Gastroesophageal sphincter (tissue), 4 donors: ENCODE measurements at regions not wholly inside any gene's neighbourhood (a gene's known extent, or its start where the extent isn't known, plus 50 kb on each side); places are given as distances from the start of the nearest gene placed in this dataset.

ENCODE experiments used
- ATAC-seq: fragments of 150-250 bp; one replicate; pipeline ENCODE4 v1.9.1; 2016; ENCODE audit warnings: mild to moderate bottlenecking, moderate library complexity
- H3K27ac ChIP-seq, 4 donors: fragments of 200-600 bp; sonication (generic) in 3 of 4; 1 replicate in 3 of 4; 2 replicates in 1 of 4; pipeline ENCODE4 v1.5.1; 2016 to 2019
- H3K27me3 ChIP-seq: fragments of 200-600 bp; sonication (generic); one replicate; pipeline ENCODE4 v1.5.1; 2019
- H3K36me3 ChIP-seq, 2 donors: fragments of 200-600 bp; sonication (generic); one replicate each; pipeline ENCODE4 v1.5.1; 2019; ENCODE audit warnings: control low read depth in 1 of 2
- H3K4me1 ChIP-seq, 3 donors: fragments of 200-600 bp; sonication (generic); 1 replicate in 2 of 3; 2 replicates in 1 of 3; pipeline ENCODE4 v1.5.1; 2016 to 2019; ENCODE audit warnings: control low read depth in 2 of 3
- H3K4me3 ChIP-seq, 2 donors: fragments of 200-600 bp; sonication (generic); one replicate each; pipeline ENCODE4 v1.5.1; 2019; ENCODE audit warnings: mild to moderate bottlenecking in 1 of 2, moderate library complexity in 1 of 2
- H3K9me3 ChIP-seq, 3 donors: fragments of 200-600 bp; sonication (generic); one replicate each; pipeline ENCODE4 v1.5.1; 2017 to 2019; ENCODE audit warnings: control low read depth in 2 of 3
- CTCF ChIP-seq, 4 experiments: fragments of 200-600 bp in 2 of 4; fragments of 450-650 bp in 2 of 4; sonication (generic) in 1 of 4; IDR thresholded peaks; one replicate each; pipeline ENCODE4 v1.5.1; 2017 to 2019; ENCODE audit warnings: antibody characterized with exemption in 4 of 4, mild to moderate bottlenecking in 2 of 4, moderate library complexity in 2 of 4
- EP300 ChIP-seq: sonication (generic); formaldehyde crosslinking; IDR thresholded peaks from one replicate; pipeline ENCODE4 v1.6.1; 2017; ENCODE audit warnings: antibody characterized with exemption, mild to moderate bottlenecking
- POLR2A ChIP-seq, 2 donors: fragments of 450-650 bp; IDR thresholded peaks; one replicate each; pipeline ENCODE4 v1.6.1; 2017; ENCODE audit warnings: antibody characterized with exemption in 2 of 2, mild to moderate bottlenecking in 2 of 2, moderate library complexity in 1 of 2
- POLR2AphosphoS5 ChIP-seq: sonication (generic); formaldehyde crosslinking; IDR thresholded peaks from one replicate; pipeline ENCODE4 v1.6.1; 2017; ENCODE audit warnings: antibody characterized with exemption
- WGBS, 2 donors: methylation state at CpG; one replicate each; pipeline ENCODE4 v1.1.5; 2018; ENCODE audit warnings: low coverage in 1 of 2; 5-methylcytosine and 5-hydroxymethylcytosine counted together

- Histone ChIP-seq H3K36me3 (no peaks in the 10 kb centered on the region), H3K9me3 (no peaks in the 10 kb centered on the region), H3K27ac (no peak overlapping the region), H3K4me3 (no peak overlapping the region), H3K4me1 (peaks cover 0 to 4% (median 0%) of the 10 kb centered on the region in 3 donors), H3K27me3 (no peaks in the 10 kb centered on the region)
- 68 to 78% methylated on average over 4 to 5 of the region's 9 CpGs for WGBS, 2 donors
- ATAC-seq: no peak
- TF ChIP-seq POLR2AphosphoS5: no peak
- TF ChIP-seq EP300: no peak
- TF ChIP-seq POLR2A (IDR thresholded peaks at IDR 0.05): no peak
- TF ChIP-seq CTCF (IDR thresholded peaks at IDR 0.05): no peak
Observed at GRCh38 chr9:134224127-134224526, 59.8 kb upstream of the RNU6ATAC start.

DNA sequence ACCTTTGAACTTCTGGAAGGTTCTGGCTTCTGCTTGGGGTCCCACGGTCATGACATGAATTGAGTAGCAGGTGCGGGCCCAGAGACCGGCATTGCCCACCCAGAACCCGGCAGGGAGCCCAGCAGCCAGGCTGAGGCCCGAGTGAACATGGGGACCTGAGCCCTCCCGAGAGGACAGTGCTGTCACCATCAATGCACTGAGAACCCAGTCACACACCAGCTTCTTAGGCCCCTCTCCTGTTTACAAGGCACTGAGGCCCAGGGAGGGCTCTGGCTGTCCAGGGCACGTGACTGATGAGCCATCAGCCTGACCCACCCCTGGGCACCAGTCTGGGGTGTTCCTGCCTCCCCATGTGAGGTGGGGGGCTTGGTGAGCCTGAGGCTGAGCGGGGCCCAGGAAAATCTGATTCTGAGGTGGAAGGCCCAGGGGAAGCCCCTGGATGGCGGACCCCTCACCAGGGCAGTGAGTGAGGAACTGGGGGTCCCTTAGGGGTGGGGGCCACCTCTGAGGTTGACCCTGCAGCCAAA, 60.3 kb upstream of the RNU6ATAC start:
- no peak overlapping the region for H3K4me3 ChIP-seq
- no peaks in the 10 kb centered on the region for H3K9me3 ChIP-seq
- H3K36me3 ChIP-seq: no peaks in the 10 kb centered on the region
- ATAC-seq: no peak
- H3K27me3 ChIP-seq: no peaks in the 10 kb centered on the region
- WGBS, 2 donors: 100% methylated on average over 2 of the region's 9 CpGs; no CpG with 5 or more reads in 1 of the 2 donors
- H3K4me1 ChIP-seq: peaks cover 0 to 4% (median 0%) of the 10 kb centered on the region in 3 donors
- TF ChIP-seq POLR2AphosphoS5 (no peak), EP300 (no peak), POLR2A (IDR thresholded peaks at IDR 0.05) (no peak), CTCF (IDR thresholded peaks at IDR 0.05) (no peak)
- no peak overlapping the region for H3K27ac ChIP-seq

GRCh38 chr9:134225186-134225585, 60.8 kb upstream of the RNU6ATAC start:
- no peak for TF ChIP-seq EP300
- no peak for TF ChIP-seq POLR2A (IDR thresholded peaks at IDR 0.05)
- no peak for TF ChIP-seq POLR2AphosphoS5
- no peak for TF ChIP-seq CTCF (IDR thresholded peaks at IDR 0.05)
- WGBS, 2 donors: no CpG with 5 or more reads among the region's 8 CpGs
- Histone ChIP-seq H3K4me1 (peaks cover 0 to 6% (median under 1%) of the 10 kb centered on the region in 3 donors), H3K27me3 (no peaks in the 10 kb centered on the region), H3K9me3 (no peaks in the 10 kb centered on the region), H3K4me3 (no peak overlapping the region), H3K36me3 (no peaks in the 10 kb centered on the region), H3K27ac (no peak overlapping the region)
- no peak for ATAC-seq

DNA sequence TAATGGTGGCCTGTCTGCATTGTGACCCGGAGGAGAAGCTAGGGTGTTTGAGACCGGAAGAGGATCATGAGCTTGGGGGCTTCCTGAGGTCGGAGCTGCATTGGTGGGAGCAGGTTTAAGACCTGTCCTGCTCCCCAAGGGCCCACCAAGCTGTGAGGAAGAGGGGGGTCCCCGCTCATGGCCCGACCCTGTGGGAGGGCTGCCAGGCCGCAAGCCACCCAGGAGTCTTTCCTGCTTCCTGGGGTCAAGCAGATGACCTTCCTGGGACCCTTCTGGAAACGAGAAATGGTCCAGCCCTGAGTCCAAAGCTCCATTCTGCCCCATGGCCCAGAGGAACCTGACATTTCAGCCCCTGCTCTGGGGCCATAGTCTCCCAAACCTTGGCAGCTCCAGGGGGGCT, 61.5 kb upstream of the RNU6ATAC start:
- Histone ChIP-seq H3K27me3 (no peaks in the 10 kb centered on the region), H3K9me3 (no peaks in the 10 kb centered on the region), H3K4me1 (peaks cover 0 to 12% (median 7%) of the 10 kb centered on the region in 3 donors), H3K36me3 (no peaks in the 10 kb centered on the region), H3K27ac (no peak overlapping the region), H3K4me3 (no peak overlapping the region)
- WGBS, 2 donors: 79 to 90% methylated on average over 2 to 4 of the region's 7 CpGs
- TF ChIP-seq POLR2A (IDR thresholded peaks at IDR 0.05) (no peak), CTCF (IDR thresholded peaks at IDR 0.05) (no peak), POLR2AphosphoS5 (no peak), EP300 (no peak)
- ATAC-seq: no peak

DNA sequence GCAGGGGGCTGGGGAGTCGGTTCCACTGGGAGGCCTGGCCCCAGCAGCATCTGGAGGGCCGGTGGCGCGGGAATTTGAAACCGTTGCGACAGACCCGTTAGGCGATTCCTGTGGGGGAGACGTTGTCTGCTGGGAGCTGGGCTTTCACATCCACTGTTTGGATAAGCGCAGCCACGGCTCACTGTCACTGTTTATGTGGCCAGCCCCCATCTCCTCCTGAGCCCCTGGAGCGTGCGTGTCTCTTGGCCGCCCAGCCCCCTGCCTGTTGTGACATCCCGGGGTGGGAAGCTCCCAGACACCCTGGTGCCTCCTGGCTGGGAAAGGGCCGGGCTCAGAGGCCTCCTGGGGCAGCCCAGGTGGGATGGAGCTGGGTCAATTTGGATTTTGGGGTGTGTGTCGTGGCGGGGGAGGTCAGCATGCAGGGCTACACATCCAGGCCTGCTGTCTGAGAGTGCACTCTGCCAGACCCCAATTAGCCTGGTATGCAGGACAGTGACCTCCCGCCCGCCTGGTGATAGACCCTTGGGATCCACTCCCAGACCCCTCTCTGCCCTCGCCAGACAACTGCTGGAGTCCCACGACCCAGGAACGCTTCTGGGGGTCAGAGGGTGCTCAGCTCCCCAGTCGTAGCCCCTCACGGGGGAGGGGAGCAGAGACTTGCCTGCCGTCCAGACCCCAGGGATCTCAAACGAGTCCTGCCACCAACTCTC, 62.0 kb upstream of the RNU6ATAC start:
- Histone ChIP-seq H3K4me3 (no peak overlapping the region), H3K9me3 (no peaks in the 10 kb centered on the region), H3K27me3 (no peaks in the 10 kb centered on the region), H3K36me3 (no peaks in the 10 kb centered on the region), H3K4me1 (peaks cover 0 to 18% (median 12%) of the 10 kb centered on the region in 3 donors), H3K27ac (no peak overlapping the region)
- WGBS, 2 donors: 100% methylated on average over 3 of the region's 27 CpGs; no CpG with 5 or more reads in 1 of the 2 donors
- TF ChIP-seq POLR2AphosphoS5 (no peak), EP300 (no peak), POLR2A (IDR thresholded peaks at IDR 0.05) (no peak), CTCF (IDR thresholded peaks at IDR 0.05) (no peak)
- peak; percentile 10 for ATAC-seq
